ENCODE measurements at regions not wholly inside any gene's neighbourhood (a gene's known extent, or its start where the extent isn't known, plus 50 kb on each side); places are given as distances from the start of the nearest gene placed in this dataset.

GRCh38 chr6:92166666-92167065, 1252.7 kb downstream of the EPHA7 start:
- Histone ChIP-seq H3K9ac (ENCODE audit: low read length in 5 of 5) (no peak overlapping the region), H3K4me3 (ENCODE audit: low read depth in 1 of 5, low read length in 5 of 5) (no peak overlapping the region), H3K4me1 (ENCODE audit: control insufficient read depth in 5 of 5, insufficient read depth in 5 of 5, low read length in 5 of 5) (no peaks in the 10 kb centered on the region), H3K36me3 (ENCODE audit: control insufficient read depth in 5 of 5, insufficient read depth in 5 of 5, low read length in 5 of 5) (no peaks in the 10 kb centered on the region), H3K27me3 (ENCODE audit: control insufficient read depth in 5 of 5, insufficient read depth in 4 of 5, low read length in 5 of 5) (no peaks in the 10 kb centered on the region), H3K9me3 (ENCODE audit: control insufficient read depth in 5 of 5, low read length in 5 of 5) (no peaks in the 10 kb centered on the region), H3K27ac (ENCODE audit: low read depth, low read length) (no peak overlapping the region)

GRCh38 chr6:92161953-92162352, 1257.4 kb downstream of the EPHA7 start:
- no peak overlapping the region for H3K4me3 ChIP-seq (ENCODE audit: low read depth in 1 of 5, low read length in 5 of 5)
- no peaks in the 10 kb centered on the region for H3K36me3 ChIP-seq (ENCODE audit: control insufficient read depth in 5 of 5, insufficient read depth in 5 of 5, low read length in 5 of 5)
- no peak overlapping the region for H3K27ac ChIP-seq (ENCODE audit: low read depth, low read length)
- no peaks in the 10 kb centered on the region for H3K4me1 ChIP-seq (ENCODE audit: control insufficient read depth in 5 of 5, insufficient read depth in 5 of 5, low read length in 5 of 5)
- H3K9me3 ChIP-seq (ENCODE audit: control insufficient read depth in 5 of 5, low read length in 5 of 5), result no peaks in the 10 kb centered on the region
- no peak overlapping the region for H3K9ac ChIP-seq (ENCODE audit: low read length in 5 of 5)
- no peaks in the 10 kb centered on the region for H3K27me3 ChIP-seq (ENCODE audit: control insufficient read depth in 5 of 5, insufficient read depth in 4 of 5, low read length in 5 of 5)

DNA sequence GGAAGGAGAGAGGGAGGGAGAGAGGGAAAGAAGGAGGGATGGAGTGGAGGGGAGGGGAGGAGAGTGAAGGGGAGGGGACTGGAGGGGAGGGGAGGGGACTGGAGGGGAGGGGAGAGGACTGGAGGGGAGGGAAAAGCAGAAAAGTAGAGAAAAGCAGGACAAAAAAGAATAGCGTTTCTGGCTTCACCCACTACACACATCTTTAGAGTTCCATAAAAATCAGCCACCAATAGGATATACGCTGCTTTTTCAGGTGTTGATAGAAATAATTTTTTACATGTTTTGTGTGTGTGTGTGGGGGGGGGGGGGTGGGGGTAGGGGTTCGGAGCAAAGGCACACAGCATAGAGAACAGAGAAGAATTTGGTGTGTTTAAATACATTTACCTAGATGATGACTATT, 1259.1 kb downstream of the EPHA7 start:
- H3K4me3 ChIP-seq (ENCODE audit: low read depth in 1 of 5, low read length in 5 of 5), result no peak overlapping the region
- no peaks in the 10 kb centered on the region for H3K4me1 ChIP-seq (ENCODE audit: control insufficient read depth in 5 of 5, insufficient read depth in 5 of 5, low read length in 5 of 5)
- no peaks in the 10 kb centered on the region for H3K36me3 ChIP-seq (ENCODE audit: control insufficient read depth in 5 of 5, insufficient read depth in 5 of 5, low read length in 5 of 5)
- H3K9ac ChIP-seq (ENCODE audit: low read length in 5 of 5), result no peak overlapping the region
- no peak overlapping the region for H3K27ac ChIP-seq (ENCODE audit: low read depth, low read length)
- no peaks in the 10 kb centered on the region for H3K27me3 ChIP-seq (ENCODE audit: control insufficient read depth in 5 of 5, insufficient read depth in 4 of 5, low read length in 5 of 5)
- H3K9me3 ChIP-seq (ENCODE audit: control insufficient read depth in 5 of 5, low read length in 5 of 5), result no peaks in the 10 kb centered on the region

DNA sequence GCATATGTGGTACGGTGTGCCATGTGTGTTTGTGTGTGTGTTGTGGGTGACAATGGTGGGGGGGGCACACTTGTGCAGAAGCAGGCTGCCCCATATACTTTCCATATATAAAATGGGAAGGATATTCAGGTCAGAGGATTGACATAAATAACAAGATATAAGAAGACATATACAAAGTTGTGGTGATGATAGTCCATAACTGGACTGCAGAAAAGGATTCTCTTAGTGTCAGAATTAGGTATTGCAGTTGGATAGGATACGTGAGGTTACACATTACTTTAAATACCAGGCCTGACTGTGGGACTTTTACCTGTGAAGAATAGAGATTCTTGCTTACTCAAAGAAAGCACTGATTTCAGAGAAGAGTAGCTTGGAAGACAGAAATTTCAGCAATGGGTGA, 1260.3 kb downstream of the EPHA7 start:
- Histone ChIP-seq H3K4me1 (ENCODE audit: control insufficient read depth in 5 of 5, insufficient read depth in 5 of 5, low read length in 5 of 5) (no peaks in the 10 kb centered on the region), H3K27me3 (ENCODE audit: control insufficient read depth in 5 of 5, insufficient read depth in 4 of 5, low read length in 5 of 5) (no peaks in the 10 kb centered on the region), H3K36me3 (ENCODE audit: control insufficient read depth in 5 of 5, insufficient read depth in 5 of 5, low read length in 5 of 5) (no peaks in the 10 kb centered on the region), H3K9ac (ENCODE audit: low read length in 5 of 5) (no peak overlapping the region), H3K27ac (ENCODE audit: low read depth, low read length) (no peak overlapping the region), H3K9me3 (ENCODE audit: control insufficient read depth in 5 of 5, low read length in 5 of 5) (no peaks in the 10 kb centered on the region), H3K4me3 (ENCODE audit: low read depth in 1 of 5, low read length in 5 of 5) (no peak overlapping the region)

- H3K9ac ChIP-seq (ENCODE audit: low read length in 5 of 5), result no peak overlapping the region
- H3K27me3 ChIP-seq (ENCODE audit: control insufficient read depth in 5 of 5, insufficient read depth in 4 of 5, low read length in 5 of 5), result no peaks in the 10 kb centered on the region
- H3K4me1 ChIP-seq (ENCODE audit: control insufficient read depth in 5 of 5, insufficient read depth in 5 of 5, low read length in 5 of 5), result peaks cover 0 to 3% (median 0%) of the 10 kb centered on the region in 5 donors
- H3K27ac ChIP-seq (ENCODE audit: low read depth, low read length), result no peak overlapping the region
- no peak overlapping the region for H3K4me3 ChIP-seq (ENCODE audit: low read depth in 1 of 5, low read length in 5 of 5)
- no peaks in the 10 kb centered on the region for H3K36me3 ChIP-seq (ENCODE audit: control insufficient read depth in 5 of 5, insufficient read depth in 5 of 5, low read length in 5 of 5)
- no peaks in the 10 kb centered on the region for H3K9me3 ChIP-seq (ENCODE audit: control insufficient read depth in 5 of 5, low read length in 5 of 5)
Measured at GRCh38 chr6:92150553-92150952, 1268.8 kb downstream of the EPHA7 start.

DNA sequence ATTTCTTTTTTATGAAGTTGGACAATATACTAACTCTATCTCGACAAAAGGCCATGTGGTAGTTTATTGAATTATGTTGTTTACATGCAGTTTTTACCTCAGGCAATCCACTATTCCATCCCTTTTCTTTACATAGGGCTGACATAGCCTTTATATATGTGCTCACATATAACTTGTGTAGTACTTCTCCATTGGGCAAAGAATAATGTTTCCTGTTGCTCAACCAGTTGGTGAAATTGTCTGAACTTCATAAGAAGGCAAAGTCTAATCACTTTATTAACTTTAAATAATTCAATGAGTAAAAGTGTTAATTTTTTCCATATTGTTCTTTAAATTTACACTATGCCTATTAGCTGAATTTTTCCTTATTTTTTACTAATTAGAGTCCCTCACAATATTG, 1272.1 kb downstream of the EPHA7 start:
- no peaks in the 10 kb centered on the region for H3K9me3 ChIP-seq (ENCODE audit: control insufficient read depth in 5 of 5, low read length in 5 of 5)
- H3K27ac ChIP-seq (ENCODE audit: low read depth, low read length), result no peak overlapping the region
- H3K4me3 ChIP-seq (ENCODE audit: low read depth in 1 of 5, low read length in 5 of 5), result no peak overlapping the region
- H3K27me3 ChIP-seq (ENCODE audit: control insufficient read depth in 5 of 5, insufficient read depth in 4 of 5, low read length in 5 of 5), result no peaks in the 10 kb centered on the region
- no peaks in the 10 kb centered on the region for H3K36me3 ChIP-seq (ENCODE audit: control insufficient read depth in 5 of 5, insufficient read depth in 5 of 5, low read length in 5 of 5)
- no peak overlapping the region for H3K9ac ChIP-seq (ENCODE audit: low read length in 5 of 5)
- peaks cover 0 to 3% (median 0%) of the 10 kb centered on the region in 5 donors for H3K4me1 ChIP-seq (ENCODE audit: control insufficient read depth in 5 of 5, insufficient read depth in 5 of 5, low read length in 5 of 5)

DNA sequence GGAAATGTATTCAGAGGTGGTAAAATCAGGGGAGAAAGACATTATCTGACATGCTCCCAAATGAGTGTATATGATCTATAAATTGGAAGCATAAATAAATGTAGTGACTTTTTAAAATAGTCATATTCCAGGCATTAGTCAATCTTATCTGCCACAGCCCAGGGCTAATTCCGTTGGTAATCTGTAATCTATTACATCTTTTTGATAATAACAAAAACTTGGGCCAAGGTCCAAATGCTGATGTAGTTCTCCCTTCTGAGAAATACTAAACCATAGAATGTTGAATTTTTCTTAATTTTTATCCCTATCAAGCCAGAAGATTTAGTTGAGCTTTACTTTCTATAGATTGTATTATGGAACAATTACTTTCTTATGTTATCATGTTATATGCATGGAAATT, 1279.8 kb downstream of the EPHA7 start:
- Histone ChIP-seq H3K4me3 (ENCODE audit: low read depth in 1 of 5, low read length in 5 of 5) (no peak overlapping the region), H3K9ac (ENCODE audit: low read length in 5 of 5) (no peak overlapping the region), H3K36me3 (ENCODE audit: control insufficient read depth in 5 of 5, insufficient read depth in 5 of 5, low read length in 5 of 5) (no peaks in the 10 kb centered on the region), H3K27me3 (ENCODE audit: control insufficient read depth in 5 of 5, insufficient read depth in 4 of 5, low read length in 5 of 5) (no peaks in the 10 kb centered on the region), H3K27ac (ENCODE audit: low read depth, low read length) (no peak overlapping the region), H3K4me1 (ENCODE audit: control insufficient read depth in 5 of 5, insufficient read depth in 5 of 5, low read length in 5 of 5) (no peaks in the 10 kb centered on the region), H3K9me3 (ENCODE audit: control insufficient read depth in 5 of 5, low read length in 5 of 5) (no peaks in the 10 kb centered on the region)

- H3K4me3 ChIP-seq (ENCODE audit: low read depth in 1 of 5, low read length in 5 of 5), result no peak overlapping the region
- no peak overlapping the region for H3K27ac ChIP-seq (ENCODE audit: low read depth, low read length)
- H3K9ac ChIP-seq (ENCODE audit: low read length in 5 of 5), result no peak overlapping the region
- no peaks in the 10 kb centered on the region for H3K36me3 ChIP-seq (ENCODE audit: control insufficient read depth in 5 of 5, insufficient read depth in 5 of 5, low read length in 5 of 5)
- peaks cover 0 to 7% (median 0%) of the 10 kb centered on the region in 5 donors for H3K4me1 ChIP-seq (ENCODE audit: control insufficient read depth in 5 of 5, insufficient read depth in 5 of 5, low read length in 5 of 5)
- no peaks in the 10 kb centered on the region for H3K27me3 ChIP-seq (ENCODE audit: control insufficient read depth in 5 of 5, insufficient read depth in 4 of 5, low read length in 5 of 5)
- no peaks in the 10 kb centered on the region for H3K9me3 ChIP-seq (ENCODE audit: control insufficient read depth in 5 of 5, low read length in 5 of 5)
Measured at GRCh38 chr6:92132957-92133356, 1286.4 kb downstream of the EPHA7 start.

DNA sequence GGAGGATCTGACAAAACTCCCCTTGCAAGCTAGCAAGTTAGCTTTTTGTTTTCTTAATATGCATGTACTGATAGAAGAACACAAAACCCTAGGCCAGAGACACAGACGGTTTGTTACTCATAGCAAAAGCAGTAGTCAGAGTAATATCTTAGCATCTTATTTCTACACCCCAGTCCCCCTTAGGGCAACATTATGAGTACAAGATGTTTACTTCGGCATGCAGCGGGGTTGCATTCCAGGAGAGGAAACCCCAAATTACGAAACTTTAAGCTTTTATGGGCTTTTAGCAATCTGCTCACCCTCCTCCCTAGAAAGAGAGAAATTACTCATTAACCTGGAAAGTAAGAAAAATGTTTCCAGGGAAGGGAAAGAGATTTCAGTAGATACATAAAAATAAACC, 1286.9 kb downstream of the EPHA7 start:
- Histone ChIP-seq H3K9me3 (ENCODE audit: control insufficient read depth in 5 of 5, low read length in 5 of 5) (no peaks in the 10 kb centered on the region), H3K4me3 (ENCODE audit: low read depth in 1 of 5, low read length in 5 of 5) (no peak overlapping the region), H3K27ac (ENCODE audit: low read depth, low read length) (no peak overlapping the region), H3K36me3 (ENCODE audit: control insufficient read depth in 5 of 5, insufficient read depth in 5 of 5, low read length in 5 of 5) (no peaks in the 10 kb centered on the region), H3K9ac (ENCODE audit: low read length in 5 of 5) (no peak overlapping the region), H3K4me1 (ENCODE audit: control insufficient read depth in 5 of 5, insufficient read depth in 5 of 5, low read length in 5 of 5) (peaks cover 0 to 7% (median 0%) of the 10 kb centered on the region in 5 donors), H3K27me3 (ENCODE audit: control insufficient read depth in 5 of 5, insufficient read depth in 4 of 5, low read length in 5 of 5) (no peaks in the 10 kb centered on the region)

- Histone ChIP-seq H3K27me3 (ENCODE audit: control insufficient read depth in 5 of 5, insufficient read depth in 4 of 5, low read length in 5 of 5) (no peaks in the 10 kb centered on the region), H3K36me3 (ENCODE audit: control insufficient read depth in 5 of 5, insufficient read depth in 5 of 5, low read length in 5 of 5) (no peaks in the 10 kb centered on the region), H3K9me3 (ENCODE audit: control insufficient read depth in 5 of 5, low read length in 5 of 5) (no peaks in the 10 kb centered on the region), H3K9ac (ENCODE audit: low read length in 5 of 5) (no peak overlapping the region), H3K4me3 (ENCODE audit: low read depth in 1 of 5, low read length in 5 of 5) (no peak overlapping the region), H3K27ac (ENCODE audit: low read depth, low read length) (no peak overlapping the region), H3K4me1 (ENCODE audit: control insufficient read depth in 5 of 5, insufficient read depth in 5 of 5, low read length in 5 of 5) (peaks cover 0 to 7% (median 2%) of the 10 kb centered on the region in 5 donors)
Measured at GRCh38 chr6:92130944-92131343, 1288.4 kb downstream of the EPHA7 start.

DNA sequence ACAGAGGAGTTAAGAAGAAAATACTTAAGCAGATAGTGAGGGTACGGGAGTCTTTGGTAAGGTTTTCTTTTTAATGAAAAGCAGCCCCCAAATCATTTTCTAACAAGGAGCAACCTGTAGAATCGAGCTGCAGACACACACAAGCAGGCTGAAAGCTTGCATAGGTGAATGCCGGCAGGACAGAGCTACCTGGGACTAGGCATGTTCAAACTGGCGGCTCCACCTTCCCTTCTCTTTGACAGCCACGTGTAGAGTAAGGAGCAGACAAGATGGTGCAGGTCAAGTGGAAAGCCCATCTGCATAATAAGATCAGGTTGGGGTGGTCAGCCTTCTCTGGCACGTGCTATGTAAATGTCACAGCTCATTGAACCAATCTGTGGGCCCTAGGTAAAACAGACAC, 1292.4 kb downstream of the EPHA7 start:
- Histone ChIP-seq H3K9ac (ENCODE audit: low read length in 5 of 5) (no peak overlapping the region), H3K27ac (ENCODE audit: low read depth, low read length) (no peak overlapping the region), H3K27me3 (ENCODE audit: control insufficient read depth in 5 of 5, insufficient read depth in 4 of 5, low read length in 5 of 5) (no peaks in the 10 kb centered on the region), H3K9me3 (ENCODE audit: control insufficient read depth in 5 of 5, low read length in 5 of 5) (no peaks in the 10 kb centered on the region), H3K36me3 (ENCODE audit: control insufficient read depth in 5 of 5, insufficient read depth in 5 of 5, low read length in 5 of 5) (no peaks in the 10 kb centered on the region), H3K4me3 (ENCODE audit: low read depth in 1 of 5, low read length in 5 of 5) (no peak overlapping the region), H3K4me1 (ENCODE audit: control insufficient read depth in 5 of 5, insufficient read depth in 5 of 5, low read length in 5 of 5) (peaks cover 0 to 7% (median 3%) of the 10 kb centered on the region in 5 donors)

Measured in subcutaneous abdominal adipose tissue (tissue), 5 donors.